Activated CD8-positive, alpha-beta memory T cell treated with anti-CD3 and anti-CD28 coated beads for 24 hours (primary cell): ENCODE measurements at regions not wholly inside any gene's neighbourhood (a gene's known extent, or its start where the extent isn't known, plus 50 kb on each side); places are given as distances from the start of the nearest gene placed in this dataset.

Experiments
- DNase-seq: peaks from one replicate; pipeline ENCODE4 v3.0.0-alpha.2; 2020

- no peak for DNase-seq
Measured at GRCh38 chr9:1791191-1791590, 224.0 kb upstream of the SMARCA2 start.

GRCh38 chr9:1794547-1795270, 220.4 kb upstream of the SMARCA2 start:
- DNase-seq: no peak

GRCh38 chr9:1804128-1804865, 210.8 kb upstream of the SMARCA2 start:
- no peak for DNase-seq

- no peak for DNase-seq
Measured at GRCh38 chr9:1829719-1830118, 185.4 kb upstream of the SMARCA2 start.

GRCh38 chr9:1832960-1833359, 182.2 kb upstream of the SMARCA2 start:
- DNase-seq: no peak

- no peak for DNase-seq
Measured at GRCh38 chr9:1837453-1838084, 177.6 kb upstream of the SMARCA2 start.

GRCh38 chr9:1839909-1840308, 175.2 kb upstream of the SMARCA2 start:
- no peak for DNase-seq

- no peak for DNase-seq
Measured at GRCh38 chr9:1845425-1845824, 169.7 kb upstream of the SMARCA2 start.

GRCh38 chr9:1855726-1856125, 159.4 kb upstream of the SMARCA2 start:
- no peak for DNase-seq

- DNase-seq: no peak
Measured at GRCh38 chr9:1857808-1858207, 157.3 kb upstream of the SMARCA2 start.

- DNase-seq: no peak
Measured at GRCh38 chr9:1869843-1870242, 145.3 kb upstream of the SMARCA2 start.

GRCh38 chr9:1870915-1871314, 144.2 kb upstream of the SMARCA2 start:
- no peak for DNase-seq

GRCh38 chr9:1871626-1872419, 143.3 kb upstream of the SMARCA2 start:
- DNase-seq: no peak

- no peak for DNase-seq
Measured at GRCh38 chr9:1875251-1875851, 139.8 kb upstream of the SMARCA2 start.

GRCh38 chr9:1875921-1876448, 139.2 kb upstream of the SMARCA2 start:
- DNase-seq: peak; percentile 77

GRCh38 chr9:1876891-1877496, 138.2 kb upstream of the SMARCA2 start:
- no peak for DNase-seq

GRCh38 chr9:1877951-1878350, 137.2 kb upstream of the SMARCA2 start:
- DNase-seq: no peak

GRCh38 chr9:1878811-1879210, 136.3 kb upstream of the SMARCA2 start:
- no peak for DNase-seq

- DNase-seq: no peak
Measured at GRCh38 chr9:1879501-1879900, 135.6 kb upstream of the SMARCA2 start.

- DNase-seq: no peak
Measured at GRCh38 chr9:1880038-1880565, 135.0 kb upstream of the SMARCA2 start.

GRCh38 chr9:1881708-1882295, 133.3 kb upstream of the SMARCA2 start:
- DNase-seq: no peak
